SK-N-DZ (cell line): ENCODE measurements at regions not wholly inside any gene's neighbourhood (a gene's known extent, or its start where the extent isn't known, plus 50 kb on each side); places are given as distances from the start of the nearest gene placed in this dataset.

Experiments
- DNase-seq: peaks from one replicate; pipeline ENCODE4 v3.0.0-alpha.2; 2015; ENCODE audit warnings: low spot score
- small RNA-seq, 2 experiments: library from RNA; depleted of rRNA; stranded (forward); fragments of <200 nt; gene quantifications; one replicate each; pipeline ENCODE3, GENCODE V24; 2014

DNA sequence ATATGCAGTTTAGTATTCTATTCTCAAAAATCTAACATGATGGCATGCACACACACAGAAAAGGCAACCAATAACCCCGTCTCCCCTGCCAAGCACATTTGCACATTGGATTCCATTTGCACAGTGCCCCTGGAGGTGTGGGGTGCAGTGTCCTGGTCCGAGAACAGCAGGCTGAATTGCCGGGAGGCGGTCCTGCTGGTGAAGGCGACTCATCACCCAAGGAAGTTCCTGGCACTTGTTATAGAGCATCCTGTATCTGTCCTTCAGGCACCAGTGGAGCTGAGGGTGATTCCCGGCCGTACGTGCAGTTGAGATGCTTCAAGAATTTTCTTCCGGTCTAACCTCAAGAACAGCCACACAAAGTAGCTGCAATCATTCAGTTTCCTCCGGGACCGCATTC lies 73.0 kb upstream of the RAB12 start:
- DNase-seq: no peak

DNA sequence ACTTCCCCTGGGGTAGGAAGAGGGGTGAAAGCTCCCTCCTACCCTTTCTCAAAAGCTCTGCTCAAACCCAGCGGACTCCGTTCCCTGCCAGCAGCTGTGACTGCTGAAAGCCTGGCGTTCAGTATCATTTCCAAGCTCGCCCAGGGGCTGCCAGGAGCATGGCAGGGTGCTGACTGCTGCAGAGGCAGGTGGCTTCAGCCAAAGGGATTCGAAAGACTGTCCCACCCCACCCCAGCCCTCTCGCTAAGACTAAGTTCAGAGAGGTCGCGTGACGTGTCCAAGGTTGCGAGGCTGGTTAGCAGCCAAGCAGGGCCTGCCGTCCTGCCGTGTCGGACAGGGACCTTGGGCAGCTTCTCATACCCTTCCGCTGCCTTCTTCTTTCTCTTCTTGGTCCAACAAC lies 72.3 kb upstream of the RAB12 start:
- DNase-seq: no peak

DNA sequence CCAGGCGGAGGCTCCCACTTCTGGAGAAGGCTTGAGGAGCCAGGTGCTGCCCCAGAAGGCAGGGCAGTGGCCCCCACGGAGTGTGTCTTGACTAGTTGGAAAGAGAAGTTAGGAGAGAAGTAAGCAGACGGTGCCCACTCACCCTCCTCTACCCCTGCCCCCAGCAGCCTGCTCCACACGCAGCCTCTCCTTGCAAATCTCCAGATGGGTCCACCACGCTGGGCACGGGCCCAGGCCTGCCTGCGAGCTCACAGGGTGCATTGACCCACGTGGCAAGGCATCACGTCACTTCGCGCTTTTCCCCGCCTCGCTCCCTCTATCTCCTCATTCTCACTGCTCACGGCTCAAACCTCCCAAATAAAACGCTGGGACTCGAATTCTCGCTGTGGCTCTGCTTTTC lies 71.8 kb upstream of the RAB12 start:
- DNase-seq: no peak

DNA sequence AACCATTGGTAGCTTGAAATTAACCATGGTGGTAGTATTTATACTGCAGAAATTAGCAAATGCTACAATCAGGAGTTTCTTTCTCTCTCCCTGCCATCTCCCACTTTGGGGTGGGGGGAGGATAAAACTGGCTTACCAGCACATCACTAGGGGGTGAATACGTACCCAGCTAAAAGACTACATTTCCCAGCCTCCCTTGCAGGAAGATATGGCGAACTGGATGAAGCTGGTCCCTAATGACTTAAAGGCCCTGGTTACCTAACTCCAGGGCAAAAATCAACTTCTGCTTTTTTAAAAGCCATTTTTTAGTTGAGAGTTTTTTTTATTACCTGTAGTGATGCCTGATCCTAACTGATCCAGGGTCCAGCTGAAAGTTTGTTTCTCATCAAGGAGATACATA lies 70.3 kb upstream of the RAB12 start:
- no peak for DNase-seq

DNA sequence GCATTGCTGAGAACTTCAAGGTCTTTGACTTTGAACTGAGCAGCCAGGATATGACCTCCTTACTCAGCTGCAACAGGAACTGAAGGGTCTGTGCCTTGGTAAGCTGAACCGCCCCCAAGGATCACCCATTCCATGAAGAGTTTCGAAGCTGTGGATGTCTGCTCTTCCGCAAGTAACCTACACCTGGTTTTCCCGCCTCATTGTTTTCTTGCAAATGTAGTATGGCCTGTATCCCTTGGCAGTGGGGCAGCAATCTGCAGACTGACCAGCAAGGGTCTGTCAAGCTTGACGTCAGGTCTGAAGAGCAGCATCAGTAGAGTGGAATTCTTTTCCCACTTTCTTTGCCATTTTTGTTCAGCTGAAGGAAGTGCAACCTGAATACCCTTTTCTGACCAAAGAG lies 62.6 kb upstream of the RAB12 start:
- DNase-seq: no peak

DNA sequence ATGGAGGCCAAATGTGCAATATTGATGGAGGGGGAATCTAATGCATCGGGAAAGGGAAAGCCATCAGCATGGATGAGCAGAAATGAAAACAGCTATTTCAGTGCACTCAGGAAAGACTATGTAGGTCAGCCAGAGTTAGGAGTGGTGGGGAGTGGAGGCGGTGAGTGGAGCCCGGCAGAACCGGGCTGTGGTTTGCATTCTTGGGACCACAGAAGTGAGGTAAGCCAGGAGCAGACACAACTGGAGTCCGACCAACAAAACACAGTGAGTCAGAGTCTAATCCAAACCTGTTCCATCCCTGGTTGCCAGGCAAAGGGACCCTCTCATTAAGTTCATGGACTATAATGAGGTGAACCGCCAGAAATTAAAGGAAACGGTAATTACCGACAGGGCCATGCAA lies 61.1 kb upstream of the RAB12 start:
- no peak for DNase-seq

DNA sequence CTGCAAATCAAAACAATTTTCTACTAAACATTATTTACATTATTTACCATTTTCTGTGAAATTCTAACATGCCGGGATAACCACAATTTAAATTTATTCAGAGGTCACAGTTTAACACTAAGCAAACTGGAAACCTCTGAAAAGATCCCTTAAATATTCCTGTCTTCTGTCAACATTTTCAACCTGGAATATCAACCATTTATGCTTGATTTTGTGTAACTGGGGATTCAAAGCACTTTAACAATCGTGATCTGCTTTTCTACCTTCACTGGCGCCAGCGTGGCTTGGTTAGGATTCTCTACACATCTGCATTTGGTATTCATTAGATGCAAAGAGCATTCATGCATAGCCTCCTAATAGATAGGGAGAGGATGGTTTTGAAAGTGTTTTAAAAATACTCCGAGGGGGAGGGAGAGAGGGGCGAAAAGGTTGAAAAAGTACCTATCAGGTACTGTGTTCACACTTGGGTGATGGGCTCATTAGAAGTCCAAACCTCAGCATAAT lies 59.9 kb upstream of the RAB12 start:
- DNase-seq: no peak

DNA sequence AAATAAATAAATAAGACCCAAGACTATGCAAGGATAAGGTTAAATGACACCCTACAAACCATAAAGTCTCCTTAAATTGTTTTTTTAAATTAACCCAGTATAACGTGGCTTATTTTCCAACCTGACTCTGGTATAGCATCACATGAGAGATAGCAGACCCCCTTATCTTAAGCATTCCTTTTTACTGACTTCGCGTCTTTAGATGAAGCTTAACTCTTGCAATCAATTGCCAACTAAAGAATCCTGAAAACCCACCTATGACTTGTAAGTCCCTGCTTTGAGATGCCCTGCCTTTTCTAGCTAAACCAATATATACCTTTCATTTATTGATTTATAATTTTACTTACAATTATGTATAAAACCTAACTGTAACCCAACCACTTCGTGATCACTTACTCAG lies 57.1 kb upstream of the RAB12 start:
- no peak for DNase-seq

DNA sequence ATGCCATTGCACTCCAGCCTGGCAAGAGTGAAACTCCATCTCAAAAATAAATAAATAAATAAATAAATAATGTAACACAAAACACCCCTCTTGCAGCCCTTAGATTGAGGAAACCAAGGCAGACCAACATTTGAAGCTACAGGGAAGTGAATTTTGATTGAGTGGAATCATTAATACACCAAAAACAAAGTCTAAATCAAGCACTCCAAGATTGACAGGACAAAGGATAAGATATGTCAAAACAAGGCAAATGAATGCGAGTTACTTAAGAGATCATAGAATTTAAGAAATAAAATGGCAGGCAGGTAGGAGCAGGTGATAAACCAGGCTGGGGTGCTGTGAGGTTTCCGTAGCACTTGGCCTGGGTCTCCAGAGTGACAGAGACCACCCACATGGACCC lies 54.9 kb upstream of the RAB12 start:
- no peak for DNase-seq

DNA sequence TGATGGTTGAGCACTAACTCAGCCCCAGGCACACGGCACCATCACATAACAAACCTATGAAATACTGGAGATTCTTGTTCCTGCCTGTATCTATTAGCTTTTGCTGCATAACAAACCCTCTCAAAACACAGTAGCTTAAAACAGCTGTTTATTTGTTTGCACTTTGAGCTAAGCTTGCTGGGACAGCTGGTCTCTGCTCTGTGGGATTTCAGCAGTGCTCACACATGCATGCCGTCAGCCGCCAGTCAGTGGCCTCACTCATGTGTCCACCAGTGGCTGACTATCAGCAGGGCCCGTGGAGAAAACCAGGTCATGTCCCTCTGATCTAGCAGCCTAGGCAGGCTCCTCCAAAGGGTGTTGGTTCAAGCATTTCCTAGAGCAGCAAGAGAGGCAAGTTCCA lies 52.8 kb upstream of the RAB12 start:
- no peak for DNase-seq

Small RNA genes in the stretch of these regions (small RNA-seq; reads per million reads assigned to genes)
- 0 reads per million in 2 experiments for gene RN7SL50P
